IPS-15b (cell line): ENCODE measurements at regions not wholly inside any gene's neighbourhood (a gene's known extent, or its start where the extent isn't known, plus 50 kb on each side); places are given as distances from the start of the nearest gene placed in this dataset.
A peak's percentile ranks its signal among the peaks of the same experiment; 100 is the strongest.

ENCODE experiments used
- H3K27me3 ChIP-seq: one replicate; pipeline ENCODE4 v1.6.1; 2013; ENCODE audit warnings: low read length; ENCODE audit not compliant: control insufficient read depth, insufficient read depth
- H3K36me3 ChIP-seq: one replicate; pipeline ENCODE4 v1.6.1; 2013; ENCODE audit warnings: low read length; ENCODE audit not compliant: control insufficient read depth, insufficient read depth
- H3K4me1 ChIP-seq: one replicate; pipeline ENCODE4 v1.6.1; 2013; ENCODE audit warnings: mild to moderate bottlenecking, low read length; ENCODE audit not compliant: control insufficient read depth, insufficient read depth
- H3K4me3 ChIP-seq: one replicate; pipeline ENCODE4 v1.5.1; 2013; ENCODE audit warnings: low read depth, low read length
- H3K9ac ChIP-seq: one replicate; pipeline ENCODE4 v1.6.1; 2013; ENCODE audit warnings: low read depth, mild to moderate bottlenecking, low read length
- H3K9me3 ChIP-seq: one replicate; pipeline ENCODE4 v1.6.1; 2013; ENCODE audit warnings: mild to moderate bottlenecking, low read length; ENCODE audit not compliant: control insufficient read depth, insufficient read depth

DNA sequence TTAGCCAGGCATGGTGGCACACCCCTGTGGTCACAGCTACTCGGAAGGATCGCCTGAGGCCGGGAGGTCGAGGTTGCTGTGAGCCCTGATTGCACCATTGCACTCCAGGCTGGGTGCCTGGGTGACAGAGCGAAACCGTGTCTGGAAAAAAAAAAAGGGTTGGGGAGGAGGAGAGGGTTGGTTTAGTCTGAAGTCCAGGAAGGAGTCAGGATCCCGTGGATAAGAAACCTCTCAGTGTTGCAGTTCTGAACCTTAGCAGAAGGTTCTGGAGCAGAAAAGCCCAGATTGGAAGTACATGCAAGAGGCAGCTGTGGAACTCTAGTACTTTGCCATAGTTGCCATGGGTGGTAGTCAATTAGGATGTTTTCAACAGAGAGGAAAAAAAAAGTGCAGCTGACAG lies 125.2 kb upstream of the CPEB4 start:
- Histone ChIP-seq H3K36me3 (no peaks in the 10 kb centered on the region), H3K9me3 (no peaks in the 10 kb centered on the region), H3K4me3 (no peak overlapping the region), H3K9ac (no peak overlapping the region), H3K4me1 (peaks cover 3% of the 10 kb centered on the region), H3K27me3 (no peaks in the 10 kb centered on the region)

DNA sequence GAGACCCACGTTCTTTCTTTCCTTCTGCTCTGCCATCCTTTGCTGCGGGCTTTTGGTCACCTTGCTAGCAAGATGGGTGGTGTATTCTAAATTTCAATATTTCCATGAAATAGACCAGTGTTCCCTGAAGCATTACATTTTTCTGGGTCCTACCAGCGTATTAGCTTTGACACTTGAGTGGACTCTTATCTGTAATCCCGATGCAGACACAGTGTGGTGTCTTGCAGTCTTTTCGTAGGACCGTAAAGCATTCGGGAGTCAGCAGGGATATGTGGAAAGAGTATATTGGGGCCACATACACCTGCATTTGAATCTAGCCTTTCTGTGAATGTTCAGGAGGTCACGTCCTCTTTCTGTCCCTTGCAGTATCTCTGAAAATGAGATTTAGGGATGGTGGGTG lies 124.7 kb upstream of the CPEB4 start:
- Histone ChIP-seq H3K36me3 (no peaks in the 10 kb centered on the region), H3K9ac (no peak overlapping the region), H3K4me1 (peaks cover 3% of the 10 kb centered on the region), H3K9me3 (no peaks in the 10 kb centered on the region), H3K4me3 (no peak overlapping the region), H3K27me3 (no peaks in the 10 kb centered on the region)

DNA sequence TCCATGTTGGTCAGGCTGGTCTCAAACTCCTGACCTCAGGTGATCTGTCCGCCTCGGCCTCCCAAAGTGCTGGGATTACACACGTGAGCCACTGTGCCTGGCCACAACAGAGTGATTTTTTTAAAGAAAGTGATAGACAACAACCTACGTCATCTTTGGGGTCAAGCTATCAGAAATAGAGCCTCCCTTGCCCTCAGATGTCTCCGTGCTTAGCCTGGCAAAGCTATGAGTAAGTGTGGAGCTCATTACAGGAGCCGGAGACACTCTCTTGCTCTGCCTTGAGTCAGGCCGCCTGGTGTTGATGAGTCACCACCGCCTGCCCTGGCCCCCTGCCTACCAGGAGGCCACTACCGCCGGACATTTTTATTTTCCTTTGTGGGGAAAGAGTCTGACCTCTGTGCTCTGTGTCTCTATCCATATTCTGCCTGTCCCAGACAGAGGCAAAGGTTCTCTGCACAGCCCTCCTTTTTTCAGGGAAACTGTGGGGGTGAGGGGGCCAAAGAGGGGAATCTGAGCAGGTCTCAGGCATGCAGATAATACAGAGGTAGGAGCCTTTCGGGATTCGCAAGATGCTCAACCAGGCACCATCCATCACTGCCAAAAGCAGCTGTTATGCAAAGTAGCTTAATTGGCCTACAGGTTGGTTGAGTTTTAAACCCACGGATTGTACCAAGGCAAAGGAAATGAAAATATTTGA lies 123.7 kb upstream of the CPEB4 start:
- H3K4me1 ChIP-seq, result peaks cover 3% of the 10 kb centered on the region
- no peaks in the 10 kb centered on the region for H3K27me3 ChIP-seq
- no peaks in the 10 kb centered on the region for H3K9me3 ChIP-seq
- H3K36me3 ChIP-seq, result no peaks in the 10 kb centered on the region
- H3K4me3 ChIP-seq, result no peak overlapping the region
- H3K9ac ChIP-seq, result no peak overlapping the region

DNA sequence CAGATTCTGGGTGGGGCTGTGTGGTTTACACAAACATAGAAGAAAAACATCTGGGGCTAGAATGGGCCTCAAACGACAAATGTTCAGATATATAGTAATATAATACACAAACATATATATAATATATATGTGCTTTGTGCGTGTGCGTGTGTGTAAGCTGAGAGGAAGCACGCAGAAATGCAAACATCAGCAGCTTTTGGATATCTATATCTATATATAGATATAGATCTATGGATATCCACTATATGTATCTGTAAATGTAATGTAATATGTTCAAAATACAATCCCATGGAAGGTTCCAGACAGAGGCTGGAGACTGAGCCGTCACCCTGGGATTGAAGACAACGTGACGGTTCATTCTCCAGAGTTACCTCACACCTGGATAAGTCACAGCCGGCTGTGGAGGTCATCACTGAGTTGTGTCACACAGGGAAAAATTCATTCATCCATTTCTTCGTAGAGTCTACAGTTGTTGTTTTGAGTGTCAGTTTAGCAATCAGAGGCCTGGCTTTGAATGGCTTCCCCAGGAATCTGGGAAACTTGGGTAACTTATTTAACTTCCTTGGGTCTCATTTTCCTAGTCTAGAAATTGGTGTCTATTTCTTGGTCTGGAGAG lies 123.0 kb upstream of the CPEB4 start:
- no peaks in the 10 kb centered on the region for H3K36me3 ChIP-seq
- no peaks in the 10 kb centered on the region for H3K27me3 ChIP-seq
- H3K4me1 ChIP-seq, result peaks cover 3% of the 10 kb centered on the region
- H3K9me3 ChIP-seq, result no peaks in the 10 kb centered on the region
- no peak overlapping the region for H3K9ac ChIP-seq
- no peak overlapping the region for H3K4me3 ChIP-seq

DNA sequence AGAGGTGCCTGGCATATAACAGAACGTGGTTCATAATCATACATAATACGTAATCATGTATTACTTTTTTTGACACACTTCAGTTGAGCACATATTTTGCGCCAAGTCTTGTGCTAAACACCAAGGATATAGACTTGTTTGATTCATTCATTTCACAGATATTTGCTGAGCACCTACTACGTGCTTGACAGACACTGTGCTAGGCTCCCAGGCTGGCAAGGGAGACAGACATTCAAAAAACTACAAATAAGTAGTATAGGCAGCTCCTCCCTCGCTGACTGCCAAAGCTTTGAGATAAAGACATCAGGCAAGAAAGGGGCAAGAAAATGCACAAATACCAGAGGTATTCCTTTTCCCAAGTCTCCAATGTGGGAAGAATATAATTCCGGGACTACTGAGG lies 122.5 kb upstream of the CPEB4 start:
- no peak overlapping the region for H3K4me3 ChIP-seq
- no peak overlapping the region for H3K9ac ChIP-seq
- H3K36me3 ChIP-seq, result no peaks in the 10 kb centered on the region

DNA sequence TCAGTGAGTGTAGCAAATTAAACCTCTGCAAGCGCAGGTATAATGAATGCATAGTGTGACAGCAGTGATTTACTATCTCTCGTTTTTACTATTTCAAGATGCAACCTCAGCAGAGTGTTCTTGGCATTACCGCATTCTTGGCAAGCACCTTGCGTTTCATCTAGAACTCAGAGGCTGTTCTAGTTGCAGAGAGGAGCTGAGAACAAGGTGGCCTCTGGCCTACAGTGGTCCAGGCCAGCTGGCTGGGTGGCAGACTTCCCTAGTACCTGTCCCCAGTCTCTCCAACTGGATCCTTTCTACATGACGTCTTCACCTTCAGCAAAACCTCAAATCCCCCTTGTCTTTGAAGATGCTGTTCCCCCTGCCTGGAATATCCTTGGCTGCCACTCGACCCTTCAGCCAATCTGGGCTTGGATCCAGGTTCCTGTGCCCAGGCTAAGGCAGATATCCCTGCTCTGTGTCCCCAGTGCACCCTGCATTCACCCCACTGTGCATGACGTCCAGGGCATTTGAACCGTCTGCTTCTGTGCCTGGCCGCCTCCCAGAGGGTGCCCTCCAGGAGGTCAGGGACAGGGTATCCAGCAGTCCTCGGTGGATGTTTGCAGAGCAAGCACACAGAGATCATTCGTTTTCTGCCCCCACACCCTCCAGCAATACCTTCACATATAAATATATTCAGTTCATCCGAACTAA lies 120.4 kb upstream of the CPEB4 start:
- Histone ChIP-seq H3K4me3 (no peak overlapping the region), H3K4me1 (peaks cover 9% of the 10 kb centered on the region), H3K9me3 (no peaks in the 10 kb centered on the region), H3K9ac (no peak overlapping the region), H3K27me3 (no peaks in the 10 kb centered on the region), H3K36me3 (no peaks in the 10 kb centered on the region)

More for the DNA sequence above, 122.5 kb upstream of the CPEB4 start:
- Histone ChIP-seq H3K27me3 (no peaks in the 10 kb centered on the region), H3K4me1 (peaks cover 3% of the 10 kb centered on the region), H3K9me3 (no peaks in the 10 kb centered on the region)

DNA sequence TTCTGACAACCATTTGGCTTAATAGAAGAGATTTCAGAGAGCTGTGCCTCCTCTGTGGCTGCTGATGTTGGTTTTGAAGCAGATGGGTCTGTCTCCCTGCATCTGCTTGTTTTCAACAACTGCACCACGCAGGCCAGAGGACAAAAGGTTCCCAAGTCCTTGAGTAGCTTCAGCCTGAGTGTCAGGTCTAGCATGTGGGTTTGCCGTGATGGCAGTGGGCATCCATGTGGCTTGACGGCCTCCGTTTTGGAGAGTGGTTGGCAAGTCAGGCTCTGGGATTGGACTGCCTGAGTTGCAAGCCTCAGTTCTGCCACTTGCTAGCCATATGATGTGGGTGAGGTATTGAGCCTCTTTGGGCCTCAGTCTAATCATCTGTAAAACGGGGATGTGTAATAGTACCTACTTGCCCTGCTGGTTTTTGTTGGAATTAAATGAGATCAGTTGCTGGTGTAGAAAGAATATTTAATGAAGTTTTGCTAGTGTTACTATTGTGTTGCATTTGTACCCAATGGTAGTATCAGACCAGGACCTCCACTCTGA lies 119.8 kb upstream of the CPEB4 start:
- Histone ChIP-seq H3K36me3 (no peaks in the 10 kb centered on the region), H3K9ac (peak overlapping the region; percentile 8), H3K4me3 (no peak overlapping the region), H3K27me3 (no peaks in the 10 kb centered on the region), H3K4me1 (peaks cover 9% of the 10 kb centered on the region), H3K9me3 (no peaks in the 10 kb centered on the region)

DNA sequence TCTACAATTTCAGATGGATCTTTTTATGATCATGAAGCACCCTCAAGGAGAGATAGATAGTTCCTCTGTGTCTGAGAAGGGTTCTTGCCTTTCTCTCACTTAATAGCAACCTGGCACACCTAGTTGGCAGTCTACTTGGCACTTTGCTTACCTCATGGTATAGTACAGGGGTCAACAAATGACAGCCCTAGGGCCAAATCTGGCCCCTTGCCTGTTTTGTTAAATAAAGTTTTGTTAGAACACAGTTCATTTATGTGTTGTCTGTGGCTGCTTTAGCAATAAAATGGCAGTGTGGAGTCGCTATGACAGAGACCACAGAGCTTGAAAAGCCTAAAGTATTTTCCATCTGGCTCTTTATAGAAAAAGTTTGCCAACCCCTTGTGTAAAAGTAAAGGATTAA lies 119.3 kb upstream of the CPEB4 start:
- no peaks in the 10 kb centered on the region for H3K9me3 ChIP-seq
- no peak overlapping the region for H3K4me3 ChIP-seq
- no peak overlapping the region for H3K9ac ChIP-seq
- no peaks in the 10 kb centered on the region for H3K36me3 ChIP-seq
- H3K4me1 ChIP-seq, result peaks cover 9% of the 10 kb centered on the region
- H3K27me3 ChIP-seq, result no peaks in the 10 kb centered on the region

DNA sequence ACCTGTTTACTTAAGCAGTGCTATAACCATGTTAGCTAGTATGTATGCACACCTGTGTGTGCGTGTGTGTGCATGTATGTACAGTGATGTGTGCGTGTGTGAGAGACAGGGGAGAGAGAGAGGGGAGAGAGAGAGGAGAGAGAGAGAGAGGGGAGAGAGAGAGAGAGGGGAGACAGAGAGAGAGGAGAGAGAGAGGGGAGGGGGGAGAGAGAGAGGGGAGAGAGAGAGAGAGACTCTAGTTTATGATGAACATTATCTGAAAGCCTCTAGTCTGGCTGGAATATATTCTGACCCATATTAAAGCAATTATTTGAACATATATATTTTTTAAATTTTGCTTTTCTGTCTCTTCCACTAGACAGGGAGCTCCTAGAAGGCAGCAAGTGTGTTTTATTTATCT lies 117.5 kb upstream of the CPEB4 start:
- H3K36me3 ChIP-seq, result no peaks in the 10 kb centered on the region
- H3K4me3 ChIP-seq, result no peak overlapping the region
- no peaks in the 10 kb centered on the region for H3K9me3 ChIP-seq
- no peaks in the 10 kb centered on the region for H3K27me3 ChIP-seq
- peaks cover 6% of the 10 kb centered on the region for H3K4me1 ChIP-seq
- no peak overlapping the region for H3K9ac ChIP-seq

DNA sequence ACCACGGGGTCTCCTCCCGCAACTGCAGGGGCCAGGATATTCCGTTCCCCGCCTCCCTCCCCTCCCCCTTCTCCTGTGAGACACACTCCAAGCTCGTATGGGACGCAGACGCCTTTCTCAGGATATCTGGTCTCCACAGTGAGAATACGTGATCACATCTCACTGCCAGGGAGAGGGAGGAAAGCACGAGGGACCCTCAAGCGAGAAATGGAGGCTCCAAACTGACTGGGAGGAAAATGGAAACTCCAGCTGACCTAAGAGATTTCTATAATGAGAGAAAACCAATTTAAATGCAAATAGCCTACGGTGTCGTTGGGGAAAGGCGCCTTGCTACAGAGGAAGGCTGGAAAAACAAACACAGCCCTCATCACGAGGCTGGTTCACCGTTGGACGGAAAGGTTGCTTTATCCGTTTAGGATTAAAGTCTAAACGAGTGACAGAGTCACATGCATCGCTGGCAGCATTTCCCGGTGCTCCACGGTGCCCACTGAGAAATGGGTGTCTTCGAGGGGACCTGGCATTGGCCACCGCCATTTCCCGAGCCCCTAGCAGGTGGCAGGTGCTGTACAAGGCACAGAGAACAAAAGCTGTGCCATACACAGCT lies 116.9 kb upstream of the CPEB4 start:
- Histone ChIP-seq H3K36me3 (no peaks in the 10 kb centered on the region), H3K9me3 (no peaks in the 10 kb centered on the region), H3K27me3 (no peaks in the 10 kb centered on the region), H3K4me1 (peaks cover 6% of the 10 kb centered on the region), H3K4me3 (no peak overlapping the region), H3K9ac (no peak overlapping the region)

DNA sequence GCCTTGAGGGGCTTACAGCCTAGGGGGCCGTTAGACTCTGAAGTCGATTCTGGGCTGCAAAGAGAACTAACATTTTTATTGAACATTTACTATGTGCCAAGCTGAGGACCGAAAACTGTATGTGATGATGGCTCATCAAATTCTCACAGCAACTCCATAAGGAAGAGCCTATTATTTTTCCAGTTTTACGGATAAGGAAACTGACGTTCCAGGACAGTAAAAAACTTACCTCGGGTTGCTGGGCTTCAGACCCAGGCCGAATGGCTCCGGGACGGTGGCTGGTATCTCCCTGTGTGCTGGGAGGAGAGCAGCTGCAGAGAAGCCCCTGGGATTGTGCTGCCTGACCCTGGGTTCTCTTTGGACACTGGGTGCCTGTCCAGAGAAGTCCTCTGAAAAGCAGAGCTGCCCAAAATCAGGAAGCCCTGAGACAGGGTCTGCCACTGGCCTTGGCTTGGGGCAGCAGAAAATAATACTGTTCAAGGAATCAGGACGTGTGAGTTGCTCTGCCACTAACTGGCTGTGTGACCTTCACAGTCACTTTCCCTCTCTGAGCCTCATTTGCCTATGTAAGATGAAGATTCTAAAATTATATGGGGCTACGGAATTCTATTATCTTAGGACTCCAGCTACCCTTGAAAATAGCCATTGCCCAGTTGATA lies 116.3 kb upstream of the CPEB4 start:
- H3K4me3 ChIP-seq, result no peak overlapping the region
- H3K36me3 ChIP-seq, result no peaks in the 10 kb centered on the region
- no peak overlapping the region for H3K9ac ChIP-seq
- no peaks in the 10 kb centered on the region for H3K9me3 ChIP-seq
- H3K27me3 ChIP-seq, result no peaks in the 10 kb centered on the region
- H3K4me1 ChIP-seq, result peaks cover 6% of the 10 kb centered on the region
